GM10248 (cell line): ENCODE measurements at regions not wholly inside any gene's neighbourhood (a gene's known extent, or its start where the extent isn't known, plus 50 kb on each side); places are given as distances from the start of the nearest gene placed in this dataset.
A peak's percentile ranks its signal among the peaks of the same experiment; 100 is the strongest.

ENCODE experiments used
- CTCF ChIA-PET: fragments of 300-600 bp; sonication (Branson Sonifier 250); formaldehyde crosslinking; extraction: SDS; loops from one replicate; lab custom pipeline; 2021; ENCODE audit warnings: antibody characterized with exemption; lab: Yijun Ruan, JAX
- POLR2A ChIA-PET: fragments of 350-650 bp; sonication (Branson Sonifier 250); formaldehyde crosslinking; extraction: SDS; loops from one replicate; lab custom pipeline; 2020; ENCODE audit warnings: antibody characterized with exemption; lab: Yijun Ruan, JAX
- DNase-seq: peaks from one replicate; pipeline ENCODE4 v3.0.0; 2012; ENCODE audit errors: extremely low spot score
- TF ChIP-seq, protein P1 (sequence below): IDR thresholded peaks from 2 replicates; pipeline ENCODE4 v1.5.1; 2012; ENCODE audit warnings: mild to moderate bottlenecking, low read depth; ENCODE audit errors: extremely low read depth, missing control alignments, control extremely low read depth

DNA sequence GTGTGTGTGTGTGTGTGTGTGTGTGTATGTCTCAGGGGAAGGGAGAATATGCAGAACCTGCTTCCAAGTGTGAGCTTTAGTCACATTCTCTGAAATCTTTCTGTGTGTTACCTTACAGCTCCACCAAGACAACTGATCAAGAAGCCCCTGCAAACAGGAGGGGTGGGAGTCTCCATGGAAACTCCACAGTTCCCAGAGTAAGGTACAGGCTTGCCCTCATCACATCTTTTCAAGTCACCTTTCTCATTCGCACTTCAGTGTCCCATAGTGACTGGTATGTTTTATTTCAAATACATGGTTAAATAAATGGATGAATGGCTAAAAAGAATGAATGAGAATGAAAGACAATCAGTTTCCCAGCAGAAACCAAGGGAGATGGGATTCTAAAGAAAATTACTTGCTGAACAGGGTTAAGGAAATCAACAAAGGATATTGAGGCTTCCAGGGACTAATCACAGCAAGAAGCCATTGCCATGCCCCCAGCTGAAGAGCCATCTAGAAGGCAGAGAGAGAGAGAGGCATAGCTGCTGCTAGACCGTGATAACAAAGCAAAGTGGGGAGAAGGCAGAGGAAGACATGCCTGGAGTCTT, 987.2 kb upstream of the CELF4 start:
- DNase-seq, result no peak
- TF ChIP-seq, protein P1, sequence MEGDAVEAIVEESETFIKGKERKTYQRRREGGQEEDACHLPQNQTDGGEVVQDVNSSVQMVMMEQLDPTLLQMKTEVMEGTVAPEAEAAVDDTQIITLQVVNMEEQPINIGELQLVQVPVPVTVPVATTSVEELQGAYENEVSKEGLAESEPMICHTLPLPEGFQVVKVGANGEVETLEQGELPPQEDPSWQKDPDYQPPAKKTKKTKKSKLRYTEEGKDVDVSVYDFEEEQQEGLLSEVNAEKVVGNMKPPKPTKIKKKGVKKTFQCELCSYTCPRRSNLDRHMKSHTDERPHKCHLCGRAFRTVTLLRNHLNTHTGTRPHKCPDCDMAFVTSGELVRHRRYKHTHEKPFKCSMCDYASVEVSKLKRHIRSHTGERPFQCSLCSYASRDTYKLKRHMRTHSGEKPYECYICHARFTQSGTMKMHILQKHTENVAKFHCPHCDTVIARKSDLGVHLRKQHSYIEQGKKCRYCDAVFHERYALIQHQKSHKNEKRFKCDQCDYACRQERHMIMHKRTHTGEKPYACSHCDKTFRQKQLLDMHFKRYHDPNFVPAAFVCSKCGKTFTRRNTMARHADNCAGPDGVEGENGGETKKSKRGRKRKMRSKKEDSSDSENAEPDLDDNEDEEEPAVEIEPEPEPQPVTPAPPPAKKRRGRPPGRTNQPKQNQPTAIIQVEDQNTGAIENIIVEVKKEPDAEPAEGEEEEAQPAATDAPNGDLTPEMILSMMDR, result no peak
- CTCF ChIA-PET, result interaction anchor here (1.0 to 1.6 kb wide), 2 partner anchors 8 to 10 kb away, joined by 3 to 4 read pairs; no protein-coding TSS in a partner anchor
- POLR2A ChIA-PET, result no interaction called here

DNA sequence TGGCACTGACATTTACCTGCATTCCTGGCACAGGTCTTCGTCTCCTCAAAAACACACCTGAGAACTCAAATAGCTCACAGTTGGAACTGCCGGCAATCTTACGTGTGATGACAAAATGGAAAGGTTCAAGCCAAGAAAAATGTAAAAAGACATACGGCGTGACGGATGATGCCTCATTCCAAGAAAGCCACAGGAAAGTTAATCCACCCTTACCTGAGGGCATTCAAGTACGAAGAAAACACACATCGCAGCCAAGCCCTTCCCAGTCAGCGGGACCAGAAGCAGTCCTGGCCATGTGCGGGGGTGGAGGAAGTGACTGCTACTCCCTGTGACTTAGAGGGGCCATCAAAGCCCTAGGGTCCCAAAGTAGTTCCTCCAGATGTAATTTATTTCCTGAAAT, 986.3 kb upstream of the CELF4 start:
- TF ChIP-seq, protein P1, result no peak
- no peak for DNase-seq
- ChIA-PET POLR2A (no interaction called here), CTCF (no interaction called here)

DNA sequence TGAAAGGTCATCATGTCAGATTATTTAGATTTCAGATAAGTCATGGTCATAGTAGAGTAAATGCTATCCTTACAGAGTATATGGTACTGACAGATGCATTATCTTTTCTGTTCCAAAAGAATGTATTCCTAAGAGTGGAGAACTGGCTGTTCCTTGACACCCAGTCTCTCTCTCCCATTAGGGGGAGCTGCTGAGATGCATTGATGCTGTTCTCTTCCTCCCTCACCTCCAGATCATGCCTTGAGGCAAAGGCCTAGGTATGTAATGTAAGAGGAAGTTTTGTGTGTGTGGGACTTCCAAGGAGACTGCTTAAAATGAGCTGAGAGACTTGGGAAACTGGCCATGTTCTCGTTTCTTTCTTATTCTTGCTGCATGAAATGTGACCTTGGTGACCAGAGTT, 979.5 kb upstream of the CELF4 start:
- ChIA-PET POLR2A (no interaction called here), CTCF (interaction anchor here (0.7 to 2.9 kb wide), 9 partner anchors 8 to 58 kb away, joined by 3 to 10 read pairs (median 3); no protein-coding TSS in a partner anchor)
- TF ChIP-seq, protein P1, result peak; percentile 28
- peak; percentile 9 for DNase-seq

DNA sequence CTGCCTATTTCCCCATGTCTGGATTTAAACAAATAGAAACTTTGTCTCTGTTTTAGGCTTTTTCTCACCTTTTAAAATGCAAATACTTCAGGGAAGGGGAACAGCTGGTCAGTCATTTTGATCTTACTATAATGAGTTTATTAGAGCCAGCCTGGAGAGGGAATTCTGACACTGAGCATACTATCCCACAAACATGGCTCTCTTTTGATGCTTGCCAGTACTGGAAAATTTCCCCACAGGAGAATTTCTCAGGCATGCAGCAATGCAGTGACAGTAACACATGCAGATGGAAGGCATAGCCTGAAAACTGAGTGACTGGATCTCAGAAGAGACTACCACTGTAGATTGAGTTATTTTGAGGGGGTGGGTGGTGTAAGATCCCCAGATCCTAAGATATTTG, 974.3 kb upstream of the CELF4 start:
- TF ChIP-seq, protein P1, result no peak
- ChIA-PET POLR2A (interaction anchor here (0.6 kb wide), 1 partner anchor 301 kb away, joined by 3 read pairs; no protein-coding TSS in a partner anchor), CTCF (no interaction called here)
- no peak for DNase-seq

DNA sequence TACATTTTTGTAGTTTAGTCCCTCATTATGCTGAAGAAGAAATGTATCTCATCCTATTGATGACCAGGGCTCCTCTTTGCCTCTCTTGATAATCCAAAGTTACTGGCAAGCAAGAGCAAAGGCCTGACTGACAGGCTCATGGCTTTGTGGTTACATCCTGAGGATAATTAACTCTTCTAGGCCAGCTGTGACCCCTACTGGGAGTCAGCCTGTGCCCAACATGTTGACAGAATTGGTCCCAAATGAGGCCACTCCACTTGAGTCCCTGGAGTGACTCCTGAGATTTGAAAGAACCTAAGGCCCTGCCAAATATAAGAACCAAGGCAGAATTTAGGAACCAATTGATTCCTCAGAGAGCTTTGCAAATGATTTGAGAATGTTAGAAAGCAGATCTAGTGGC, 973.8 kb upstream of the CELF4 start:
- TF ChIP-seq, protein P1, result no peak
- CTCF ChIA-PET, result no interaction called here
- POLR2A ChIA-PET, result interaction anchor here (0.6 kb wide), 1 partner anchor 302 kb away, joined by 3 read pairs; no protein-coding TSS in a partner anchor
- DNase-seq, result no peak

DNA sequence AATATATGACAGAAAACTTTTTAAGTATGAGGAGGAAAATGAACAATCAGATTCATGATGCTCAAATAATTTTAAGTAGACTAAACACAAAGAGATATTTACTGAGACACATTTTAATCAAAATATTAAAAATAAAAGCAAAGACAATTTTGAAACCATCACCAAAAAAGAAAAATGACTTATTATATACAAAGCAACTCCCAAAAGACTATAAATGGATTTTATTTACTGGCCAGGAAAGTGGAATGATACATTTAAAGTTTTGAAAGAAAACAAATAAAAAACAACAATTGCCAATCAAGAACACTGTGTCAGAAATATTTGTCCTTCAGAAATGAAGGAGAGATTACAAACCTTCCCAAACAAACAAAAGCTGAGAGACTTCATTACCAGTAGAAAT, 968.5 kb upstream of the CELF4 start:
- no peak for DNase-seq
- TF ChIP-seq, protein P1, result no peak
- POLR2A ChIA-PET, result no interaction called here
- CTCF ChIA-PET, result interaction anchor here (1.2 kb wide), 1 partner anchor 11 kb away, joined by 3 read pairs; no protein-coding TSS in a partner anchor
